ENCODE measurements at regions not wholly inside any gene's neighbourhood (a gene's known extent, or its start where the extent isn't known, plus 50 kb on each side); places are given as distances from the start of the nearest gene placed in this dataset.

GRCh38 chr10:46215426-46215825, 71.4 kb upstream of the ANTXRL start:
- intact Hi-C loops (cut with DNase I; ENCODE audit: low total_unique reads), result no loop called here
- in situ Hi-C loops (cut with MboI; ENCODE audit: low pct_ligation_motif_present in 1 of 4, low pct_unique_long_range_greater_than_20kb in 1 of 4, low sequenced_read_pairs in 3 of 4), result no loop called here
- 75% methylated on average over 4 of the region's 4 CpGs; no CpG with 5 or more reads in 1 of the 2 donors for WGBS, 2 donors (ENCODE audit: low coverage in 1 of 2)
- no peak overlapping the region for H3K4me3 ChIP-seq
- no peaks in the 10 kb centered on the region for H3K4me1 ChIP-seq
- no peaks in the 10 kb centered on the region for H3K27me3 ChIP-seq
- H3K36me3 ChIP-seq, result no peaks in the 10 kb centered on the region
- no peak for DNase-seq
- no peaks in the 10 kb centered on the region for H3K9me3 ChIP-seq
- TF ChIP-seq EP300 (IDR thresholded peaks at IDR 0.05; ENCODE audit: low read depth), result no peak
- no peak for TF ChIP-seq POLR2AphosphoS5 (IDR thresholded peaks at IDR 0.05)
- H3K27ac ChIP-seq, result no peak overlapping the region

GRCh38 chr10:46216003-46216634, 70.7 kb upstream of the ANTXRL start:
- H3K4me3 ChIP-seq, result no peak overlapping the region
- in situ Hi-C loops (cut with MboI; ENCODE audit: low pct_ligation_motif_present in 1 of 4, low pct_unique_long_range_greater_than_20kb in 1 of 4, low sequenced_read_pairs in 3 of 4), result no loop called here
- WGBS, 2 donors (ENCODE audit: low coverage in 1 of 2), result 86 to 90% methylated on average over 3 to 6 of the region's 6 CpGs
- no peaks in the 10 kb centered on the region for H3K27me3 ChIP-seq
- DNase-seq, result no peak
- H3K4me1 ChIP-seq, result no peaks in the 10 kb centered on the region
- TF ChIP-seq POLR2A (IDR thresholded peaks at IDR 0.05) (no peak), POLR2AphosphoS5 (IDR thresholded peaks at IDR 0.05) (no peak), EP300 (IDR thresholded peaks at IDR 0.05; ENCODE audit: low read depth) (no peak), CTCF (IDR thresholded peaks at IDR 0.05) (no peak)
- H3K27ac ChIP-seq, result no peak overlapping the region
- H3K9me3 ChIP-seq, result no peaks in the 10 kb centered on the region
- H3K36me3 ChIP-seq, result no peaks in the 10 kb centered on the region
- intact Hi-C loops (cut with DNase I; ENCODE audit: low total_unique reads), result no loop called here

GRCh38 chr10:46216836-46217751, 69.7 kb upstream of the ANTXRL start:
- no peak for DNase-seq
- intact Hi-C loops (cut with DNase I; ENCODE audit: low total_unique reads), result no loop called here
- H3K4me1 ChIP-seq, result no peaks in the 10 kb centered on the region
- no peaks in the 10 kb centered on the region for H3K36me3 ChIP-seq
- in situ Hi-C loops (cut with MboI; ENCODE audit: low pct_ligation_motif_present in 1 of 4, low pct_unique_long_range_greater_than_20kb in 1 of 4, low sequenced_read_pairs in 3 of 4), result no loop called here
- no peaks in the 10 kb centered on the region for H3K9me3 ChIP-seq
- no peaks in the 10 kb centered on the region for H3K27me3 ChIP-seq
- no peak overlapping the region for H3K27ac ChIP-seq
- TF ChIP-seq CTCF (IDR thresholded peaks at IDR 0.05) (no peak), POLR2AphosphoS5 (IDR thresholded peaks at IDR 0.05) (no peak), POLR2A (IDR thresholded peaks at IDR 0.05) (no peak), EP300 (IDR thresholded peaks at IDR 0.05; ENCODE audit: low read depth) (no peak)
- H3K4me3 ChIP-seq, result no peak overlapping the region
- WGBS, 2 donors (ENCODE audit: low coverage in 1 of 2), result 20 to 72% methylated on average over 1 to 16 of the region's 17 CpGs

- H3K4me1 ChIP-seq, result no peaks in the 10 kb centered on the region
- in situ Hi-C loops (cut with MboI; ENCODE audit: low pct_ligation_motif_present in 1 of 4, low pct_unique_long_range_greater_than_20kb in 1 of 4, low sequenced_read_pairs in 3 of 4) (no loop called here), intact Hi-C loops (cut with DNase I; ENCODE audit: low total_unique reads) (no loop called here)
- DNase-seq, result no peak
- H3K9me3 ChIP-seq, result no peaks in the 10 kb centered on the region
- no peak for TF ChIP-seq POLR2AphosphoS5 (IDR thresholded peaks at IDR 0.05)
- no peak for TF ChIP-seq CTCF (IDR thresholded peaks at IDR 0.05)
- TF ChIP-seq POLR2A (IDR thresholded peaks at IDR 0.05), result no peak
- no peak for TF ChIP-seq EP300 (IDR thresholded peaks at IDR 0.05; ENCODE audit: low read depth)
- H3K4me3 ChIP-seq, result no peak overlapping the region
- WGBS, 2 donors (ENCODE audit: low coverage in 1 of 2), result 70 to 86% methylated on average over 1 to 6 of the region's 6 CpGs
- H3K27ac ChIP-seq, result no peak overlapping the region
- H3K27me3 ChIP-seq, result no peaks in the 10 kb centered on the region
- H3K36me3 ChIP-seq, result no peaks in the 10 kb centered on the region
Observed at GRCh38 chr10:46217752-46218453, 68.9 kb upstream of the ANTXRL start.
